ENCODE measurements at regions not wholly inside any gene's neighbourhood (a gene's known extent, or its start where the extent isn't known, plus 50 kb on each side); places are given as distances from the start of the nearest gene placed in this dataset.
"Not testable (repeated sequence)": the region's sequence is repeated elsewhere in the genome, so short reads cannot be mapped to it uniquely, and the experiment has no call there.

- H3K4me3 ChIP-seq (ENCODE audit: low read length) = no peak overlapping the region
- TF ChIP-seq CTCF (IDR thresholded peaks at IDR 0.05; ENCODE audit: insufficient read depth, low read depth, low read length, missing control alignments) = no peak
- DNase-seq (ENCODE audit: low read depth) = no peak
Observed at GRCh38 chr5:88045931-88046461, 222.6 kb downstream of the TMEM161B start.

DNA sequence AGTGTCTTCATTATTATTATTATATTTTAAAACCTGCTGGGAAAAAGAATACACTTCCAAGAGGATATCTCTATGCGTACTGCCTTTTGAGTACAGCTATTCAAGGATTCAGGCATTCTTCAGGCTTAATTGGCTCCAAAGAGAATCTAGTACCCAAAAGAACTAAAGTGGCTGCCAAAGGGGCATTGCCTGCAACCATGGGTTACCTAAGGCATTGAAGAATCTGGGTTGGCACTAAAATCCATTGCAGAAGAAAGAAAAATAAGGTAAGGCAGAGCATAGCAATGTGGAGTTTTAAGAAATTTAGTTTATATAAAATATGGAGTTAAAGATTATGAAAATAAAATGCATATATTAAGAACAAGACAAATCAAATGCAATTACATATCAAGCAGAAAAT is 223.5 kb downstream of the TMEM161B start:
- no peak overlapping the region for H3K4me3 ChIP-seq (ENCODE audit: low read length)
- TF ChIP-seq CTCF (IDR thresholded peaks at IDR 0.05; ENCODE audit: insufficient read depth, low read depth, low read length, missing control alignments) = no peak
- no peak for DNase-seq (ENCODE audit: low read depth)

- no peak for DNase-seq (ENCODE audit: low read depth)
- H3K4me3 ChIP-seq (ENCODE audit: low read length) = no peak overlapping the region
- TF ChIP-seq CTCF (IDR thresholded peaks at IDR 0.05; ENCODE audit: insufficient read depth, low read depth, low read length, missing control alignments) = no peak
Observed at GRCh38 chr5:88034520-88034919, 234.1 kb downstream of the TMEM161B start.

- H3K4me3 ChIP-seq (ENCODE audit: low read length) = no peak overlapping the region
- TF ChIP-seq CTCF (IDR thresholded peaks at IDR 0.05; ENCODE audit: insufficient read depth, low read depth, low read length, missing control alignments) = no peak
- no peak for DNase-seq (ENCODE audit: low read depth)
Observed at GRCh38 chr5:88033191-88033590, 235.5 kb downstream of the TMEM161B start.

DNA sequence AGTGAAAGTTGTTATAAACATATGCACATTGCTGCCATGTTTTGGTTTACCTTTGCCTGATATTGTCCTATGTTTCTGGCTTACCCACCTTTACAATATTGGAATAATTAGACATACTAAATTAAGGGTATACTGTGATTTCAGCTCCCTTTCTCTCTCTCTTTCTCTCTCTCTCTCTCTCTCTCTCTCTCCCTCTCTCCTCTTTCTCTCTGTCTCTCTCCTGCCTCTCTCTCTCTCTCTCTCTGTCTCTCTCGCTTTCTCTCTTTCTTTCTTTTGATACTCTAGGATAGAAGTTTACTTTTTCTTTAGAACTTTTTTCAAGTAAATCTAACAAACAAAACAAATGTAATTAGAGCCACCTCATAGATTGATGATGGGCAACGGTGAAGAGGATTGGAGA is 239.6 kb downstream of the TMEM161B start:
- no peak for DNase-seq (ENCODE audit: low read depth)
- no peak overlapping the region for H3K4me3 ChIP-seq (ENCODE audit: low read length)
- no peak for TF ChIP-seq CTCF (IDR thresholded peaks at IDR 0.05; ENCODE audit: insufficient read depth, low read depth, low read length, missing control alignments)

- no peak for DNase-seq (ENCODE audit: low read depth)
- no peak for TF ChIP-seq CTCF (IDR thresholded peaks at IDR 0.05; ENCODE audit: insufficient read depth, low read depth, low read length, missing control alignments)
- no peak overlapping the region for H3K4me3 ChIP-seq (ENCODE audit: low read length)
Observed at GRCh38 chr5:88021141-88021540, 247.5 kb downstream of the TMEM161B start.

DNA sequence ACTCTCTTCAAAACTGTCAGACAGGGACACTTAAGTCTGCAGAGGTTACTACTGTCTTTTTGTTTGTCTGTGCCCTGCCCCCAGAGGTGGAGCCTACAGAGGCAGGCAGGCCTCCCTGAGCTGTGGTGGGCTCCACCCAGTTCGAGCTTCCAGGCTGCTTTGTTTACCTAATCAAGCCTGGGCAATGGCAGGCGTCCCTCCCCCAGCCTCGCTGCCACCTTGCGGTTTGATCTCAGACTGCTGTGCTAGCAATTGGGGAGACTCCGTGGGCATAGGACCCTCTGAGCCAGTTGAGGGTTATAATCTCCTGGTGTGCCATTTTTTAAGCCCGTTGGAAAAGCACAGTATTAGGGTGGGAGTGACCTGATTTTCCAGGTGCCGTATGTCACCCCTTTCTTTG is 253.7 kb downstream of the TMEM161B start:
- DNase-seq (ENCODE audit: low read depth) = not testable (repeated sequence)

More for the DNA sequence above, 253.7 kb downstream of the TMEM161B start:
- H3K4me3 ChIP-seq (ENCODE audit: low read length) = not testable (repeated sequence)
